Kidney (tissue), 13 donors: ENCODE measurements at regions not wholly inside any gene's neighbourhood (a gene's known extent, or its start where the extent isn't known, plus 50 kb on each side); places are given as distances from the start of the nearest gene placed in this dataset.

Experiments
- DNase-seq, 5 donors: peaks; one replicate each; pipeline ENCODE4 v3.0.0-alpha.2; 2013 to 2020
- FAIRE-seq: peaks from 2 replicates; lab custom pipeline; 2012; peaks lifted over from hg19 to GRCh38; lab: Jason Lieb, UNC
- H3K27ac ChIP-seq, 2 donors: one replicate each; pipeline ENCODE4 v1.7.0; 2013; ENCODE audit warnings: low read depth in 2 of 2, low read length in 2 of 2, inconsistent platforms in 1 of 2
- H3K27me3 ChIP-seq: one replicate; pipeline ENCODE4 v1.7.1; 2013; ENCODE audit warnings: low read length, inconsistent platforms; ENCODE audit not compliant: control insufficient read depth, insufficient read depth
- H3K36me3 ChIP-seq, 3 donors: one replicate each; pipeline versions ENCODE4 v1.7.0 to v1.7.1; 2013; ENCODE audit warnings: low read length in 3 of 3, control low read depth in 1 of 3, inconsistent platforms in 1 of 3; ENCODE audit not compliant: insufficient read depth in 3 of 3, control insufficient read depth in 2 of 3
- H3K4me1 ChIP-seq, 3 donors: one replicate each; pipeline versions ENCODE4 v1.7.0 to v1.7.1; 2013; ENCODE audit warnings: low read length in 3 of 3, inconsistent platforms in 1 of 3, low read depth in 1 of 3; ENCODE audit not compliant: control insufficient read depth in 2 of 3, insufficient read depth in 2 of 3
- H3K4me3 ChIP-seq, 3 donors: one replicate each; pipeline versions ENCODE4 v1.7.0 to v1.8.1; 2013; ENCODE audit warnings: low read length in 3 of 3, control low read depth in 1 of 3, inconsistent platforms in 1 of 3
- H3K9ac ChIP-seq, 3 donors: one replicate each; pipeline versions ENCODE4 v1.7.0 to v1.7.1; 2013; ENCODE audit warnings: low read length in 3 of 3, control low read depth in 1 of 3, inconsistent platforms in 1 of 3
- H3K9me3 ChIP-seq, 3 donors: one replicate each; pipeline versions ENCODE4 v1.7.0 to v1.7.1; 2013; ENCODE audit warnings: low read length in 3 of 3, control low read depth in 1 of 3, inconsistent platforms in 1 of 3; ENCODE audit not compliant: control insufficient read depth in 2 of 3, insufficient read depth in 1 of 3
- intact Hi-C: fragments of 100-400 bp; cut with DNase I; formaldehyde crosslinking; loops from one replicate; pipeline ENCODE4 v1.11.1; 2022
- TF ChIP-seq, protein P1 (sequence below): IDR thresholded peaks from 3 replicates; pipeline ENCODE4 v1.5.1; 2012; ENCODE audit warnings: mild to moderate bottlenecking, moderate library complexity, borderline replicate concordance; ENCODE audit not compliant: insufficient read depth; ENCODE audit errors: extremely low read depth
- donor health status: control.
- donor health status: control.
- donor health status: control.
- donor health status: control.
- donor health status: control.
- donor health status: DM: yes; HTN: yes; CAD: no.
- donor health status: Normal renal cell carcinoma (clear cell type).

DNA sequence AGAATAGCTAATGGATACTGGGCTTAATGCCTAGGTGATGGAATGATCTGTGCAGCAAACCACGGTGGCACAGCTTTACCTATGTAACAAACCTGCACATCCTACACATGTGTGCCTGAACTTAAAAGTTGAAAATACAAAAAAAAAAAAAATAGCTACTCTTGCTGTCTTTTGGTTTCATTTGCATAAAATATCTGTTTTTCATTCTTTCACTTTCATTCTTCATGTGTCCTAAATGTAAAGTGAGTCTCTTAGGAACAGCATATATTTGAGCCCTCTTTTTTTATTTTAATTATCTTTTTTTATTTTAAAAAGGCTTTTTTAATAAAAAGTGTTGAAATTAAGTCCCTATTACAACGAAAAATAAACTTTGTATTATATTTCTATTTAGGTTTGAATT, 836.1 kb upstream of the KCND2 start:
- no peak overlapping the region for H3K4me3 ChIP-seq
- no peaks in the 10 kb centered on the region for H3K4me1 ChIP-seq
- FAIRE-seq, result peak; percentile 17
- no peak overlapping the region for H3K27ac ChIP-seq
- H3K27me3 ChIP-seq, result no peaks in the 10 kb centered on the region
- no peaks in the 10 kb centered on the region for H3K36me3 ChIP-seq
- DNase-seq, result no peak
- no peaks in the 10 kb centered on the region for H3K9me3 ChIP-seq
- intact Hi-C loops, result no loop called here
- H3K9ac ChIP-seq, result no peak overlapping the region
- TF ChIP-seq, protein P1, sequence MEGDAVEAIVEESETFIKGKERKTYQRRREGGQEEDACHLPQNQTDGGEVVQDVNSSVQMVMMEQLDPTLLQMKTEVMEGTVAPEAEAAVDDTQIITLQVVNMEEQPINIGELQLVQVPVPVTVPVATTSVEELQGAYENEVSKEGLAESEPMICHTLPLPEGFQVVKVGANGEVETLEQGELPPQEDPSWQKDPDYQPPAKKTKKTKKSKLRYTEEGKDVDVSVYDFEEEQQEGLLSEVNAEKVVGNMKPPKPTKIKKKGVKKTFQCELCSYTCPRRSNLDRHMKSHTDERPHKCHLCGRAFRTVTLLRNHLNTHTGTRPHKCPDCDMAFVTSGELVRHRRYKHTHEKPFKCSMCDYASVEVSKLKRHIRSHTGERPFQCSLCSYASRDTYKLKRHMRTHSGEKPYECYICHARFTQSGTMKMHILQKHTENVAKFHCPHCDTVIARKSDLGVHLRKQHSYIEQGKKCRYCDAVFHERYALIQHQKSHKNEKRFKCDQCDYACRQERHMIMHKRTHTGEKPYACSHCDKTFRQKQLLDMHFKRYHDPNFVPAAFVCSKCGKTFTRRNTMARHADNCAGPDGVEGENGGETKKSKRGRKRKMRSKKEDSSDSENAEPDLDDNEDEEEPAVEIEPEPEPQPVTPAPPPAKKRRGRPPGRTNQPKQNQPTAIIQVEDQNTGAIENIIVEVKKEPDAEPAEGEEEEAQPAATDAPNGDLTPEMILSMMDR, result no peak

DNA sequence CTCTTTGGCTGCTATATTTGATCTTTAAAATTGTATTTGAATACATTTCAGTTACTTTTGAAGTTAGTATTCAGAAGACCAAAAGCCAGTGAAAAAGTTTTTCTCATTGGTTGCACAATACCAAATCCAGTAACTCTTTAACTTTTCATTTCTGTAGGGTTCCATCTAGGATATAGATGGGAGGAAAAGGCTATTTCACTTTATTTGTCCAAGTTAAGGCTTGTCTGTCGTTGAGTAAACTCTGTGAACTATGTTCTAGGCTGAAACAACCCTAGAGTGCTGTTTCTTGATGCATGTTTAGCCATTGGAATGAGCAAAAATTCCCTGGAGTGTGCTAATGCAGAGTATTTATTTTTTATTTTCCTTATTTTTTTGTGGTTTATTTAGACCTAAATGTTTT, 834.7 kb upstream of the KCND2 start:
- H3K4me1 ChIP-seq, result no peaks in the 10 kb centered on the region
- DNase-seq, result no peak
- H3K4me3 ChIP-seq, result no peak overlapping the region
- no peaks in the 10 kb centered on the region for H3K9me3 ChIP-seq
- intact Hi-C loops, result no loop called here
- H3K36me3 ChIP-seq, result no peaks in the 10 kb centered on the region
- no peak for FAIRE-seq
- H3K27ac ChIP-seq, result no peak overlapping the region
- H3K9ac ChIP-seq, result no peak overlapping the region
- no peaks in the 10 kb centered on the region for H3K27me3 ChIP-seq
- TF ChIP-seq, protein P1, result no peak

GRCh38 chr7:119439192-119439591, 833.8 kb upstream of the KCND2 start:
- FAIRE-seq (no peak), DNase-seq (no peak)
- H3K4me3 ChIP-seq, result no peak overlapping the region
- no peak overlapping the region for H3K9ac ChIP-seq
- no peaks in the 10 kb centered on the region for H3K4me1 ChIP-seq
- TF ChIP-seq, protein P1, result no peak
- intact Hi-C loops, result no loop called here
- no peaks in the 10 kb centered on the region for H3K9me3 ChIP-seq
- H3K36me3 ChIP-seq, result no peaks in the 10 kb centered on the region
- no peaks in the 10 kb centered on the region for H3K27me3 ChIP-seq
- H3K27ac ChIP-seq, result no peak overlapping the region

DNA sequence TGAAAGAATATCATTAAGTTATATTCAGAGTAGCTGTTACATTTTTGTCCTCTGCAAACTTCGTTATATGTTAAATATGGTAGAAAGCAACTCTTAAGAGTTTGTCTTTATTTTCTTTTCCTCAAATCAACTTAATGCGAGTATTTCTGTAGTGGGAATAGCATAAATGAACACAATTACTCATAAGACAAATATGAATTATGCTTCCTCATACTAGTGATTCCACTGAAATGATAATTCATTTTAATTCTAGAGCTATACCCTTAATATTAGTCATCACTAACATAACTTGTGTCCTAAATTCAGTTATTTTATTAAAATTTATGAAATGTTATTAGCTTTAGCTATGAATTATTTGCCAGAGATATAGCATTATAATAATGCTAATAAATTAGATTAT, 820.6 kb upstream of the KCND2 start:
- H3K27me3 ChIP-seq, result no peaks in the 10 kb centered on the region
- TF ChIP-seq, protein P1, result no peak
- DNase-seq (no peak), FAIRE-seq (no peak)
- H3K4me3 ChIP-seq, result no peak overlapping the region
- intact Hi-C loops, result no loop called here
- H3K27ac ChIP-seq, result no peak overlapping the region
- no peaks in the 10 kb centered on the region for H3K4me1 ChIP-seq
- H3K9me3 ChIP-seq, result no peaks in the 10 kb centered on the region
- H3K9ac ChIP-seq, result no peak overlapping the region
- H3K36me3 ChIP-seq, result no peaks in the 10 kb centered on the region
